KMS-11 (cell line): ENCODE measurements at regions not wholly inside any gene's neighbourhood (a gene's known extent, or its start where the extent isn't known, plus 50 kb on each side); places are given as distances from the start of the nearest gene placed in this dataset.

Experiments
- H2AFZ ChIP-seq: fragments of 200-600 bp; sonication (generic); 2 replicates; pipeline ENCODE4 v1.6.1; 2016; ENCODE audit warnings: antibody characterized with exemption, mixed run types, low read depth
- H3K27ac ChIP-seq: fragments of 200-600 bp; sonication (generic); 2 replicates; pipeline ENCODE4 v1.6.1; 2016; ENCODE audit warnings: mild to moderate bottlenecking, mixed run types
- H3K27me3 ChIP-seq: fragments of 200-600 bp; sonication (generic); 2 replicates; pipeline ENCODE4 v1.6.1; 2017; ENCODE audit warnings: mild to moderate bottlenecking, low read depth, mixed run types, moderate library complexity; ENCODE audit not compliant: insufficient read depth
- H3K36me3 ChIP-seq: fragments of 200-600 bp; sonication (generic); 2 replicates; pipeline ENCODE4 v1.6.1; 2017; ENCODE audit warnings: mild to moderate bottlenecking, mixed run types; ENCODE audit not compliant: insufficient read depth
- H3K4me1 ChIP-seq: fragments of 200-600 bp; sonication (generic); 2 replicates; pipeline ENCODE4 v1.6.1; 2016; ENCODE audit warnings: mild to moderate bottlenecking, low read depth, mixed run types; ENCODE audit not compliant: poor library complexity, severe bottlenecking
- H3K4me2 ChIP-seq: fragments of 200-600 bp; sonication (generic); 2 replicates; pipeline ENCODE4 v1.7.0; 2016; ENCODE audit warnings: mild to moderate bottlenecking, mixed run types
- H3K4me3 ChIP-seq: fragments of 200-600 bp; sonication (generic); IDR thresholded peaks from 2 replicates; pipeline ENCODE4 v1.6.1; 2017; ENCODE audit warnings: low read depth, low read length, mixed read lengths; ENCODE audit not compliant: insufficient read depth
- H3K79me2 ChIP-seq: fragments of 200-600 bp; sonication (generic); 2 replicates; pipeline ENCODE4 v1.6.1; 2016; ENCODE audit warnings: low read depth, mixed run types; ENCODE audit not compliant: insufficient read depth
- H3K9ac ChIP-seq: fragments of 200-600 bp; sonication (generic); 2 replicates; pipeline ENCODE4 v1.6.1; 2016; ENCODE audit warnings: mild to moderate bottlenecking, mixed run types
- H4K20me1 ChIP-seq: fragments of 200-600 bp; sonication (generic); 2 replicates; pipeline ENCODE4 v1.6.1; 2016; ENCODE audit warnings: mild to moderate bottlenecking, mixed run types; ENCODE audit not compliant: insufficient read depth
- TF ChIP-seq, protein P1 (sequence below): fragments of 200-600 bp; sonication (generic); conservative IDR thresholded peaks from 2 replicates; pipeline ENCODE4 v1.6.1; 2017; ENCODE audit warnings: low read depth, mild to moderate bottlenecking, antibody characterized with exemption, low read length, moderate library complexity, mixed read lengths

GRCh38 chr2:172225786-172226185, 123.1 kb upstream of the DLX2 start:
- Histone ChIP-seq H3K36me3 (no peaks in the 10 kb centered on the region), H3K9ac (no peak overlapping the region), H3K4me2 (no peak overlapping the region), H3K27me3 (no peaks in the 10 kb centered on the region), H4K20me1 (no peaks in the 10 kb centered on the region), H3K4me1 (no peaks in the 10 kb centered on the region), H3K4me3 (no peak overlapping the region), H3K79me2 (no peaks in the 10 kb centered on the region), H2AFZ (no peak overlapping the region), H3K27ac (no peak overlapping the region)
- TF ChIP-seq, protein P1, sequence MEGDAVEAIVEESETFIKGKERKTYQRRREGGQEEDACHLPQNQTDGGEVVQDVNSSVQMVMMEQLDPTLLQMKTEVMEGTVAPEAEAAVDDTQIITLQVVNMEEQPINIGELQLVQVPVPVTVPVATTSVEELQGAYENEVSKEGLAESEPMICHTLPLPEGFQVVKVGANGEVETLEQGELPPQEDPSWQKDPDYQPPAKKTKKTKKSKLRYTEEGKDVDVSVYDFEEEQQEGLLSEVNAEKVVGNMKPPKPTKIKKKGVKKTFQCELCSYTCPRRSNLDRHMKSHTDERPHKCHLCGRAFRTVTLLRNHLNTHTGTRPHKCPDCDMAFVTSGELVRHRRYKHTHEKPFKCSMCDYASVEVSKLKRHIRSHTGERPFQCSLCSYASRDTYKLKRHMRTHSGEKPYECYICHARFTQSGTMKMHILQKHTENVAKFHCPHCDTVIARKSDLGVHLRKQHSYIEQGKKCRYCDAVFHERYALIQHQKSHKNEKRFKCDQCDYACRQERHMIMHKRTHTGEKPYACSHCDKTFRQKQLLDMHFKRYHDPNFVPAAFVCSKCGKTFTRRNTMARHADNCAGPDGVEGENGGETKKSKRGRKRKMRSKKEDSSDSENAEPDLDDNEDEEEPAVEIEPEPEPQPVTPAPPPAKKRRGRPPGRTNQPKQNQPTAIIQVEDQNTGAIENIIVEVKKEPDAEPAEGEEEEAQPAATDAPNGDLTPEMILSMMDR = no peak

- Histone ChIP-seq H4K20me1 (no peaks in the 10 kb centered on the region), H3K4me3 (no peak overlapping the region), H3K36me3 (no peaks in the 10 kb centered on the region), H3K4me2 (no peak overlapping the region), H3K27ac (no peak overlapping the region), H3K27me3 (no peaks in the 10 kb centered on the region), H3K4me1 (no peaks in the 10 kb centered on the region), H2AFZ (no peak overlapping the region), H3K79me2 (no peaks in the 10 kb centered on the region), H3K9ac (no peak overlapping the region)
- TF ChIP-seq, protein P1 = no peak
Measured at GRCh38 chr2:172226244-172227061, 123.8 kb upstream of the DLX2 start.

DNA sequence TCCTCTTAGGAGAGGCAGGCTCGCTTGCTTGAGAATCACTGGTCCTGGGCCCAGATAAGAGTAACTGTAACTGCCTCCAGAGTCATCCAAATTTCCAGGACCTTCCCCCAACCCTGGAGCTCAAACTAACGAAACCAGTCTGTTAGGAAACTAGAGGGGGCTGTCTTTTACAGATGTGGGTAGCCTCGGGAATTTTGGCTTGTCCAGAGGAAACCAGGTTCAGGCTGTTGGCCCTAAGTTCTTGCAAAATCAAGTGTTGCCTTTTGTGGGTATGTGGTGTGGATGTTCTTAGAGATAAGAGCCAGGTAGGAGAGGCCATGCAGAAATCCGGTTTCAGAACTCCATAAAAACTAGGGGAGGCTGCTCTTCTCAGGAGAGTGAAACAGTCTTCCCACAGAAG, 125.0 kb upstream of the DLX2 start:
- no peaks in the 10 kb centered on the region for H3K27me3 ChIP-seq
- H3K79me2 ChIP-seq = no peaks in the 10 kb centered on the region
- no peak overlapping the region for H3K9ac ChIP-seq
- H3K4me1 ChIP-seq = no peaks in the 10 kb centered on the region
- no peak overlapping the region for H3K27ac ChIP-seq
- H3K4me2 ChIP-seq = no peak overlapping the region
- no peak overlapping the region for H2AFZ ChIP-seq
- H3K4me3 ChIP-seq = no peak overlapping the region
- H3K36me3 ChIP-seq = no peaks in the 10 kb centered on the region
- TF ChIP-seq, protein P1 = no peak
- H4K20me1 ChIP-seq = no peaks in the 10 kb centered on the region

- Histone ChIP-seq H3K27me3 (no peaks in the 10 kb centered on the region), H3K79me2 (no peaks in the 10 kb centered on the region), H3K27ac (no peak overlapping the region), H3K36me3 (no peaks in the 10 kb centered on the region), H3K4me2 (no peak overlapping the region), H4K20me1 (no peaks in the 10 kb centered on the region), H3K9ac (no peak overlapping the region), H2AFZ (no peak overlapping the region), H3K4me1 (no peaks in the 10 kb centered on the region), H3K4me3 (no peak overlapping the region)
- TF ChIP-seq, protein P1 = no peak
Measured at GRCh38 chr2:172228177-172228808, 125.6 kb upstream of the DLX2 start.
